Liver (tissue), 8 donors: ENCODE measurements at regions not wholly inside any gene's neighbourhood (a gene's known extent, or its start where the extent isn't known, plus 50 kb on each side); places are given as distances from the start of the nearest gene placed in this dataset.

ENCODE experiments used
- DNase-seq: peaks from one replicate; pipeline ENCODE4 v3.0.0-alpha.2; 2017; ENCODE audit warnings: low spot score
- H3K27ac ChIP-seq, 2 donors: one replicate each; pipeline ENCODE4 v1.7.0; 2013; ENCODE audit warnings: inconsistent platforms in 2 of 2, low read length in 2 of 2, control low read depth in 1 of 2, low read depth in 1 of 2, mild to moderate bottlenecking in 1 of 2
- H3K27me3 ChIP-seq, 4 donors: one replicate each; pipeline versions ENCODE4 v1.6.1 to v1.7.0; 2013; ENCODE audit warnings: low read length in 3 of 4, inconsistent platforms in 1 of 4, mild to moderate bottlenecking in 1 of 4, moderate library complexity in 1 of 4; ENCODE audit not compliant: control insufficient read depth in 4 of 4, insufficient read depth in 4 of 4
- H3K36me3 ChIP-seq, 4 donors: one replicate each; pipeline versions ENCODE4 v1.6.1 to v1.7.0; 2013; ENCODE audit warnings: low read length in 3 of 4, mild to moderate bottlenecking in 3 of 4, low read depth in 1 of 4, moderate library complexity in 1 of 4; ENCODE audit not compliant: control insufficient read depth in 4 of 4, insufficient read depth in 3 of 4
- H3K4me1 ChIP-seq, 4 donors: one replicate each; pipeline versions ENCODE4 v1.6.1 to v1.7.0; 2013; ENCODE audit warnings: low read length in 3 of 4, mild to moderate bottlenecking in 3 of 4, moderate library complexity in 1 of 4; ENCODE audit not compliant: control insufficient read depth in 4 of 4, insufficient read depth in 4 of 4
- H3K4me3 ChIP-seq, 3 donors: one replicate each; pipeline versions ENCODE4 v1.6.1 to v1.7.0; 2013; ENCODE audit warnings: low read length in 3 of 3, control low read depth in 1 of 3, low read depth in 1 of 3, mild to moderate bottlenecking in 1 of 3
- H3K9ac ChIP-seq, 2 donors: one replicate each; pipeline ENCODE4 v1.7.0; 2013; ENCODE audit warnings: low read length in 2 of 2, mild to moderate bottlenecking in 2 of 2, moderate library complexity in 2 of 2, control low read depth in 1 of 2, low read depth in 1 of 2
- H3K9me3 ChIP-seq, 4 donors: one replicate each; pipeline versions ENCODE4 v1.6.1 to v1.7.0; 2013; ENCODE audit warnings: low read length in 3 of 4; ENCODE audit not compliant: control insufficient read depth in 4 of 4
- FOXA1 ChIP-seq: IDR thresholded peaks from 2 replicates; pipeline ENCODE4 v1.6.1; 2016; ENCODE audit warnings: antibody characterized with exemption
- FOXA2 ChIP-seq: IDR thresholded peaks from 2 replicates; pipeline ENCODE4 v1.6.1; 2016; ENCODE audit warnings: antibody characterized with exemption
- GABPA ChIP-seq, 2 donors: IDR thresholded peaks in 1 of 2; conservative IDR thresholded peaks in 1 of 2; 2 replicates each; pipeline ENCODE4 v1.6.1; 2016; ENCODE audit warnings: antibody characterized with exemption in 2 of 2, mild to moderate bottlenecking in 1 of 2, moderate library complexity in 1 of 2
- HNF4A ChIP-seq, 2 donors: conservative IDR thresholded peaks; 2 replicates each; pipeline ENCODE4 v1.6.1; 2016; ENCODE audit warnings: antibody characterized with exemption in 2 of 2, mild to moderate bottlenecking in 2 of 2
- HNF4G ChIP-seq: IDR thresholded peaks from 2 replicates; pipeline ENCODE4 v1.6.1; 2016; ENCODE audit warnings: antibody characterized with exemption
- JUND ChIP-seq, 2 donors: IDR thresholded peaks; 2 replicates each; pipeline ENCODE4 v1.6.1; 2016; ENCODE audit warnings: antibody characterized with exemption in 2 of 2
- MAX ChIP-seq: IDR thresholded peaks from 2 replicates; pipeline ENCODE4 v1.6.1; 2016; ENCODE audit warnings: antibody characterized with exemption
- NR2F2 ChIP-seq: IDR thresholded peaks from 2 replicates; pipeline ENCODE4 v1.6.1; 2016; ENCODE audit warnings: antibody characterized with exemption
- RAD21 ChIP-seq, 2 donors: IDR thresholded peaks; 2 replicates each; pipeline ENCODE4 v1.6.1; 2016; ENCODE audit warnings: antibody characterized with exemption in 2 of 2, mild to moderate bottlenecking in 2 of 2
- REST ChIP-seq: IDR thresholded peaks from 2 replicates; pipeline ENCODE4 v1.6.1; 2016; ENCODE audit warnings: antibody characterized with exemption, mild to moderate bottlenecking
- RXRA ChIP-seq, 2 donors: IDR thresholded peaks; 2 replicates each; pipeline ENCODE4 v1.6.1; 2017 to 2018; ENCODE audit warnings: antibody characterized with exemption in 2 of 2, mild to moderate bottlenecking in 1 of 2
- SP1 ChIP-seq: IDR thresholded peaks from 2 replicates; pipeline ENCODE4 v1.6.1; 2018; ENCODE audit warnings: antibody characterized with exemption, mild to moderate bottlenecking
- TAF1 ChIP-seq: conservative IDR thresholded peaks from 2 replicates; pipeline ENCODE4 v1.6.1; 2016; ENCODE audit warnings: antibody characterized with exemption, mild to moderate bottlenecking
- YY1 ChIP-seq: IDR thresholded peaks from 2 replicates; pipeline ENCODE4 v1.6.1; 2016; ENCODE audit warnings: antibody characterized with exemption, mild to moderate bottlenecking
- WGBS: extraction: QIAGEN DNeasy Blood & Tissue Kit; methylation state at CpG from one replicate; pipeline ENCODE4 v1.1.7; 2013; 5-methylcytosine and 5-hydroxymethylcytosine counted together
- TF ChIP-seq, protein P1 (sequence below): IDR thresholded peaks from 2 replicates; pipeline ENCODE4 v1.6.1; 2016; ENCODE audit warnings: antibody characterized with exemption
- TF ChIP-seq, protein P2 (sequence below): IDR thresholded peaks from 2 replicates; pipeline ENCODE4 v1.6.1; 2016; ENCODE audit warnings: antibody characterized with exemption
- TF ChIP-seq, protein P3 (sequence below): fragments of 150-350 bp; IDR thresholded peaks from 2 replicates; pipeline ENCODE4 v1.5.1; 2017; ENCODE audit warnings: improper control_type of control experiment, low read depth, low read length; ENCODE audit not compliant: missing input control
- donor health status: healthy.
- donor health status: healthy.
- donor health status: healthy.
- donor health status: healthy.
- donor health status: healthy.

GRCh38 chr6:66561479-66561878, 854.5 kb upstream of the EYS start:
- Histone ChIP-seq H3K27ac (no peak overlapping the region), H3K4me1 (no peaks in the 10 kb centered on the region), H3K9me3 (peaks cover 0 to 3% (median under 1%) of the 10 kb centered on the region in 4 donors), H3K4me3 (no peak overlapping the region), H3K36me3 (no peaks in the 10 kb centered on the region), H3K27me3 (no peaks in the 10 kb centered on the region), H3K9ac (no peak overlapping the region)
- DNase-seq: no peak
- TF ChIP-seq RXRA (IDR thresholded peaks at IDR 0.05): no peak
- TF ChIP-seq FOXA2: no peak
- WGBS: 87% methylated on average over 6 of the region's 6 CpGs

GRCh38 chr6:66558189-66558588, 851.2 kb upstream of the EYS start:
- H3K27ac ChIP-seq: no peak overlapping the region
- H3K4me3 ChIP-seq: no peak overlapping the region
- no peaks in the 10 kb centered on the region for H3K4me1 ChIP-seq
- no peaks in the 10 kb centered on the region for H3K9me3 ChIP-seq
- DNase-seq: no peak
- H3K9ac ChIP-seq: no peak overlapping the region
- H3K27me3 ChIP-seq: no peaks in the 10 kb centered on the region
- no peaks in the 10 kb centered on the region for H3K36me3 ChIP-seq
- no peak for TF ChIP-seq FOXA1
- TF ChIP-seq RAD21 (IDR thresholded peaks at IDR 0.05): peak in 1 of 2 donors; percentile 16

DNA sequence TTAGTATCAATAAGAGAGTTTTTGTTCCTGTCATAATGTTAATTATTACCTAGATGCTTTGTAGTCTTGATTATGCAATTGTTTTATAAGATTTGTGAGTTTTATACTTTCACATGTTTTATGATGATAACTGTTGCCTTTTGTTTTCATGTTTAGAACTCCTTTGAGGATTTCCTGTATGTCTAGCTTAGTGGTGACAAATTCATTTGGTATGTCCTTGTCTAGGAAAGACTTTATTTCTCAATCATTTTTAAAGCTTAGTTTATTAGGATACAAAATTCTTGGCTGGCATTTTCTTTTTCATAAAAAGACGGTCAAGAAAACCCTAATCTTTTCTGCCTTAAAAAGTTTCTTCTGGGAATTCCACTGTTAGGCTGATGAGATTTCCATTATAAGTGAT, 849.9 kb upstream of the EYS start:
- no peaks in the 10 kb centered on the region for H3K4me1 ChIP-seq
- H3K9me3 ChIP-seq: no peaks in the 10 kb centered on the region
- no peak for DNase-seq
- TF ChIP-seq RAD21 (IDR thresholded peaks at IDR 0.05) (no peak), HNF4A (conservative IDR thresholded peaks at IDR 0.05) (no peak), YY1 (no peak), JUND (IDR thresholded peaks at IDR 0.05) (no peak), FOXA1 (no peak), SP1 (no peak), HNF4G (no peak), RXRA (IDR thresholded peaks at IDR 0.05) (no peak), GABPA (IDR thresholded peaks at IDR 0.05 in 1 of 2, conservative IDR thresholded peaks at IDR 0.05 in 1 of 2) (no peak), TAF1 (no peak), MAX (no peak), NR2F2 (no peak), FOXA2 (no peak), REST (no peak)
- TF ChIP-seq, protein P1, sequence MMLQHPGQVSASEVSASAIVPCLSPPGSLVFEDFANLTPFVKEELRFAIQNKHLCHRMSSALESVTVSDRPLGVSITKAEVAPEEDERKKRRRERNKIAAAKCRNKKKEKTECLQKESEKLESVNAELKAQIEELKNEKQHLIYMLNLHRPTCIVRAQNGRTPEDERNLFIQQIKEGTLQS: no peak
- TF ChIP-seq, protein P2, sequence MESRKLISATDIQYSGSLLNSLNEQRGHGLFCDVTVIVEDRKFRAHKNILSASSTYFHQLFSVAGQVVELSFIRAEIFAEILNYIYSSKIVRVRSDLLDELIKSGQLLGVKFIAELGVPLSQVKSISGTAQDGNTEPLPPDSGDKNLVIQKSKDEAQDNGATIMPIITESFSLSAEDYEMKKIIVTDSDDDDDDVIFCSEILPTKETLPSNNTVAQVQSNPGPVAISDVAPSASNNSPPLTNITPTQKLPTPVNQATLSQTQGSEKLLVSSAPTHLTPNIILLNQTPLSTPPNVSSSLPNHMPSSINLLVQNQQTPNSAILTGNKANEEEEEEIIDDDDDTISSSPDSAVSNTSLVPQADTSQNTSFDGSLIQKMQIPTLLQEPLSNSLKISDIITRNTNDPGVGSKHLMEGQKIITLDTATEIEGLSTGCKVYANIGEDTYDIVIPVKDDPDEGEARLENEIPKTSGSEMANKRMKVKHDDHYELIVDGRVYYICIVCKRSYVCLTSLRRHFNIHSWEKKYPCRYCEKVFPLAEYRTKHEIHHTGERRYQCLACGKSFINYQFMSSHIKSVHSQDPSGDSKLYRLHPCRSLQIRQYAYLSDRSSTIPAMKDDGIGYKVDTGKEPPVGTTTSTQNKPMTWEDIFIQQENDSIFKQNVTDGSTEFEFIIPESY: no peak
- TF ChIP-seq, protein P3, sequence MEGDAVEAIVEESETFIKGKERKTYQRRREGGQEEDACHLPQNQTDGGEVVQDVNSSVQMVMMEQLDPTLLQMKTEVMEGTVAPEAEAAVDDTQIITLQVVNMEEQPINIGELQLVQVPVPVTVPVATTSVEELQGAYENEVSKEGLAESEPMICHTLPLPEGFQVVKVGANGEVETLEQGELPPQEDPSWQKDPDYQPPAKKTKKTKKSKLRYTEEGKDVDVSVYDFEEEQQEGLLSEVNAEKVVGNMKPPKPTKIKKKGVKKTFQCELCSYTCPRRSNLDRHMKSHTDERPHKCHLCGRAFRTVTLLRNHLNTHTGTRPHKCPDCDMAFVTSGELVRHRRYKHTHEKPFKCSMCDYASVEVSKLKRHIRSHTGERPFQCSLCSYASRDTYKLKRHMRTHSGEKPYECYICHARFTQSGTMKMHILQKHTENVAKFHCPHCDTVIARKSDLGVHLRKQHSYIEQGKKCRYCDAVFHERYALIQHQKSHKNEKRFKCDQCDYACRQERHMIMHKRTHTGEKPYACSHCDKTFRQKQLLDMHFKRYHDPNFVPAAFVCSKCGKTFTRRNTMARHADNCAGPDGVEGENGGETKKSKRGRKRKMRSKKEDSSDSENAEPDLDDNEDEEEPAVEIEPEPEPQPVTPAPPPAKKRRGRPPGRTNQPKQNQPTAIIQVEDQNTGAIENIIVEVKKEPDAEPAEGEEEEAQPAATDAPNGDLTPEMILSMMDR: no peak
- H3K9ac ChIP-seq: no peak overlapping the region
- no peak overlapping the region for H3K4me3 ChIP-seq
- no peaks in the 10 kb centered on the region for H3K36me3 ChIP-seq
- WGBS: 77% methylated on average over 1 of the region's 1 CpG
- no peaks in the 10 kb centered on the region for H3K27me3 ChIP-seq
- H3K27ac ChIP-seq: no peak overlapping the region
